ENCODE measurements at regions not wholly inside any gene's neighbourhood (a gene's known extent, or its start where the extent isn't known, plus 50 kb on each side); places are given as distances from the start of the nearest gene placed in this dataset.

DNA sequence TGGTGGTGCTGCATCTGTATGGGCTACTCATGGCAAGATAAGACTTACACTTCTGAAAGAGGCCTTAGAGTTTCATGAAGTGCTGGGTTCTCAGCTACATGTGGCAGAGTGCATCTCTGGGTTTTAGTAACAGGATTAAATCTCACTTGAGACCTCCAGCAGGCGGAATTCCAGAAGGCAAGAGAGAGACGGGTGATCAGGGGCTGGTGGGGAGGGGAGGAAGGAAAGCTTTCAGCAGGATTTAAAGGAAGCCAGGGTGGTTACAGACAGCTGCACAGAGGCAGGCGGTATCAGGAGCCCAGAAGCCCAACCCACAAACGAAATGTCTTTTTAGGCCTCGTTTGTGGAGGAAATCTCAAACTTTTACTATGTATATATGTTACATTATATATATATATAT lies 56.2 kb upstream of the CD82 start:
- DNase-seq, result no peak
- H3K36me3 ChIP-seq, result no peaks in the 10 kb centered on the region
- intact Hi-C loops (cut with DNase I), result no loop called here
- H3K4me1 ChIP-seq, result no peaks in the 10 kb centered on the region
- no peaks in the 10 kb centered on the region for H3K27me3 ChIP-seq
- H3K4me3 ChIP-seq, result no peak overlapping the region
- peaks cover 0 to 6% (median 0%) of the 10 kb centered on the region in 12 donors for H3K9me3 ChIP-seq
- no peak for ATAC-seq
- TF ChIP-seq, protein P1, sequence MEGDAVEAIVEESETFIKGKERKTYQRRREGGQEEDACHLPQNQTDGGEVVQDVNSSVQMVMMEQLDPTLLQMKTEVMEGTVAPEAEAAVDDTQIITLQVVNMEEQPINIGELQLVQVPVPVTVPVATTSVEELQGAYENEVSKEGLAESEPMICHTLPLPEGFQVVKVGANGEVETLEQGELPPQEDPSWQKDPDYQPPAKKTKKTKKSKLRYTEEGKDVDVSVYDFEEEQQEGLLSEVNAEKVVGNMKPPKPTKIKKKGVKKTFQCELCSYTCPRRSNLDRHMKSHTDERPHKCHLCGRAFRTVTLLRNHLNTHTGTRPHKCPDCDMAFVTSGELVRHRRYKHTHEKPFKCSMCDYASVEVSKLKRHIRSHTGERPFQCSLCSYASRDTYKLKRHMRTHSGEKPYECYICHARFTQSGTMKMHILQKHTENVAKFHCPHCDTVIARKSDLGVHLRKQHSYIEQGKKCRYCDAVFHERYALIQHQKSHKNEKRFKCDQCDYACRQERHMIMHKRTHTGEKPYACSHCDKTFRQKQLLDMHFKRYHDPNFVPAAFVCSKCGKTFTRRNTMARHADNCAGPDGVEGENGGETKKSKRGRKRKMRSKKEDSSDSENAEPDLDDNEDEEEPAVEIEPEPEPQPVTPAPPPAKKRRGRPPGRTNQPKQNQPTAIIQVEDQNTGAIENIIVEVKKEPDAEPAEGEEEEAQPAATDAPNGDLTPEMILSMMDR (IDR thresholded peaks at IDR 0.05), result no peak
- TF ChIP-seq POLR2A (IDR thresholded peaks at IDR 0.05), result no peak
- no peak overlapping the region for H3K27ac ChIP-seq
- 57 to 67% (median 62%) methylated on average over 5 of the region's 5 CpGs for WGBS, 4 donors

DNA sequence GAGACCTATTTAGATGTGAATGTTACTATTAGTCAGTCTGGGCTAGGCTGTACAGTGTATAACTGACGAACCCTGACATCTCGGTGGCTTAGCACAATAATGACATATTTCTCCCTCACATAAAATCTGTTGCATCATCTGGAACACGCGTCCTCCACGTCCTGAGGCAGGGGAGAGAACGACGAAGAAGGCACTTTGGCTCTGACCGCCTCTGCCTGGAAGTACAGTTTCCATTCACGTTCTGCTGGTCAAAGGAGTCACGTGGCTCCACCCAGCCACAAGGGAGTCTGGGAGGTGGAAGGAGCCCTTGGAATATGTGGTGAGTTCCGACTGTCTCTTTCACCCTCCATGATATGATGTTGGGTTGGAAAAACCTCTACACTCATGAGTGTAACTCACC lies 55.1 kb upstream of the CD82 start:
- WGBS, 4 donors, result 79 to 86% (median 84%) methylated on average over 11 of the region's 11 CpGs
- intact Hi-C loops (cut with DNase I), result no loop called here
- Histone ChIP-seq H3K27ac (no peak overlapping the region), H3K9me3 (peaks cover 0 to 6% (median 0%) of the 10 kb centered on the region in 12 donors), H3K4me1 (peaks cover 0 to 7% (median 0%) of the 10 kb centered on the region in 12 donors), H3K4me3 (no peak overlapping the region), H3K36me3 (no peaks in the 10 kb centered on the region), H3K27me3 (no peaks in the 10 kb centered on the region)
- no peak for DNase-seq
- TF ChIP-seq, protein P1 (IDR thresholded peaks at IDR 0.05), result no peak
- no peak for TF ChIP-seq POLR2A (IDR thresholded peaks at IDR 0.05)
- ATAC-seq, result no peak

DNA sequence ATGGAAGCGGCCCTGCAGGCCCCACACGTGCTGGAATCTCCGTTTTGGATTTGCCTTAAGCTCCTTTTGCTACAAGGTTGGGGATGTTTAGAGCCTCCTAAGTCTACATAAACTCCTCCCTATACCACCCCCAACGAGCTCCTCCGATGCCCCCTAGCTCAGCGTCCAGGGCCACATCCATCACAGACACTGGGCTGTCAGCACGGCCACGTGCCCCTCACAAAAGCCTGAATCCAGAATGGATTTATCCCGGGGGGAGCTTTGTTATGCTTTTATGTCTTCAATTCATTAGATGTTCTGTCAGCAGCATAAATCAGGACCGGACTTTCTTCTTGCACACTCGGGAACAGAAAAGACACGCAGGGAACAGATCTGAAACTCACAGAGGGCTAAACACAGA lies 52.6 kb upstream of the CD82 start:
- Histone ChIP-seq H3K27ac (no peak overlapping the region), H3K9me3 (no peaks in the 10 kb centered on the region), H3K36me3 (no peaks in the 10 kb centered on the region), H3K4me1 (peaks cover 0 to 9% (median 0%) of the 10 kb centered on the region in 12 donors), H3K4me3 (no peak overlapping the region), H3K27me3 (no peaks in the 10 kb centered on the region)
- intact Hi-C loops (cut with DNase I), result no loop called here
- WGBS, 4 donors, result 74 to 79% (median 77%) methylated on average over 12 of the region's 12 CpGs
- ATAC-seq, result no peak
- DNase-seq, result no peak
- TF ChIP-seq, protein P1 (IDR thresholded peaks at IDR 0.05), result no peak
- no peak for TF ChIP-seq POLR2A (IDR thresholded peaks at IDR 0.05)

DNA sequence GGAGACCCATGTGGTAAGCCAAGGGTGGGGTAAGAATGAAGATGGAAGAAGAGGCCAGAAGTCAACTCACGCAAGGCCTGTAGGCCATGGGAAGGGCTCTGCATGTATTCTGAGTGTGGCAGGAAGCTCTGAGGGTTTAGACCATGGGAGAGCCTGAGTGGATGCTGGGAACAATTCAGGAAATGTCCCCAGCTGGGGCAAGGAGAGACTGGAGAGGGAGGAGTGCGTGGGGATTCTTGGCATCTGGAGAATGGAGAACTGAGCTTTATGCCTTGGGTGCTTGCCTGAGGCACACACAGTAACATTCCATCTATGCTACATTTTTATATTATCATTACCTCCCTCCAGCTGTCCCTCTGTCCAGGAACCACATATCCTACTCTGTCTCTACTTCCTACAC lies 50.4 kb upstream of the CD82 start:
- 73 to 91% (median 76%) methylated on average over 2 of the region's 2 CpGs for WGBS, 4 donors
- Histone ChIP-seq H3K4me1 (peaks cover 0 to 14% (median under 1%) of the 10 kb centered on the region in 12 donors), H3K9me3 (no peaks in the 10 kb centered on the region), H3K4me3 (no peak overlapping the region), H3K36me3 (no peaks in the 10 kb centered on the region), H3K27me3 (no peaks in the 10 kb centered on the region), H3K27ac (no peak overlapping the region)
- no peak for DNase-seq
- ATAC-seq, result peak in 2 of 4 donors; percentile 60 to 65
- no peak for TF ChIP-seq POLR2A (IDR thresholded peaks at IDR 0.05)
- TF ChIP-seq, protein P1 (IDR thresholded peaks at IDR 0.05), result no peak
- intact Hi-C loops (cut with DNase I), result no loop called here
